ENCODE measurements at regions not wholly inside any gene's neighbourhood (a gene's known extent, or its start where the extent isn't known, plus 50 kb on each side); places are given as distances from the start of the nearest gene placed in this dataset.

- intact Hi-C loops (cut with micrococcal nuclease), result no loop called here
- H3K9me3 ChIP-seq (ENCODE audit: low read length), result no peaks in the 10 kb centered on the region
- H3K27me3 ChIP-seq (ENCODE audit: low read length), result no peaks in the 10 kb centered on the region
- no peak for DNase-seq
- no peaks in the 10 kb centered on the region for H3K79me2 ChIP-seq (ENCODE audit: low read length)
- H3K27ac ChIP-seq (ENCODE audit: low read length), result no peak overlapping the region
- H3F3A ChIP-seq (ENCODE audit: low read length, unreplicated experiment), result no peaks in the 10 kb centered on the region
- no peak for TF ChIP-seq EZH2 (IDR thresholded peaks at IDR 0.05; ENCODE audit: low read length, unreplicated experiment)
- no peak for TF ChIP-seq EZH2phosphoT487 (IDR thresholded peaks at IDR 0.05; ENCODE audit: borderline replicate concordance, low read length)
- TF ChIP-seq CTCF (conservative IDR thresholded peaks at IDR 0.05; ENCODE audit: low read depth, low read length), result no peak
- POLR2A ChIA-PET (ENCODE audit: unreplicated experiment), result interaction anchor here (0.5 kb wide), 1 partner anchor 52 kb away, joined by 3 read pairs; no protein-coding TSS in a partner anchor
- CTCF ChIA-PET, result no interaction called here
- H3K4me1 ChIP-seq (ENCODE audit: insufficient read depth, low read length), result no peaks in the 10 kb centered on the region
- no peak overlapping the region for H3K4me2 ChIP-seq (ENCODE audit: low read length)
- BruUV-seq (replicated peaks), result no TSS peak
- H3K9me2 ChIP-seq (replicated peaks; ENCODE audit: low read length), result no peaks in the 10 kb centered on the region
- no peak for ATAC-seq
- no peak overlapping the region for H3K9ac ChIP-seq (ENCODE audit: low read length)
- no peaks in the 10 kb centered on the region for H4K20me1 ChIP-seq (ENCODE audit: low read length)
- no peak overlapping the region for H3K4me3 ChIP-seq (ENCODE audit: low read length)
- H2AFZ ChIP-seq (ENCODE audit: low read length), result no peak overlapping the region
- H3K36me3 ChIP-seq (ENCODE audit: low read depth, low read length), result no peaks in the 10 kb centered on the region
Measured at GRCh38 chr4:173091362-173091761, 77.2 kb upstream of the GALNT7 start.

GRCh38 chr4:173091958-173092357, 76.7 kb upstream of the GALNT7 start:
- no peak for ATAC-seq
- no peaks in the 10 kb centered on the region for H3K36me3 ChIP-seq (ENCODE audit: low read depth, low read length)
- no peaks in the 10 kb centered on the region for H3K79me2 ChIP-seq (ENCODE audit: low read length)
- no peaks in the 10 kb centered on the region for H4K20me1 ChIP-seq (ENCODE audit: low read length)
- H3K27me3 ChIP-seq (ENCODE audit: low read length), result no peaks in the 10 kb centered on the region
- intact Hi-C loops (cut with micrococcal nuclease), result no loop called here
- H2AFZ ChIP-seq (ENCODE audit: low read length), result no peak overlapping the region
- no peaks in the 10 kb centered on the region for H3K4me1 ChIP-seq (ENCODE audit: insufficient read depth, low read length)
- no peak overlapping the region for H3K9ac ChIP-seq (ENCODE audit: low read length)
- no peak for TF ChIP-seq CTCF (conservative IDR thresholded peaks at IDR 0.05; ENCODE audit: low read depth, low read length)
- TF ChIP-seq EZH2phosphoT487 (IDR thresholded peaks at IDR 0.05; ENCODE audit: borderline replicate concordance, low read length), result no peak
- no peak for TF ChIP-seq EZH2 (IDR thresholded peaks at IDR 0.05; ENCODE audit: low read length, unreplicated experiment)
- H3K4me2 ChIP-seq (ENCODE audit: low read length), result no peak overlapping the region
- no peaks in the 10 kb centered on the region for H3K9me3 ChIP-seq (ENCODE audit: low read length)
- H3K4me3 ChIP-seq (ENCODE audit: low read length), result no peak overlapping the region
- ChIA-PET CTCF (no interaction called here), POLR2A (ENCODE audit: unreplicated experiment) (no interaction called here)
- H3K27ac ChIP-seq (ENCODE audit: low read length), result no peak overlapping the region
- H3F3A ChIP-seq (ENCODE audit: low read length, unreplicated experiment), result no peaks in the 10 kb centered on the region
- no peak for DNase-seq
- BruUV-seq (replicated peaks), result no TSS peak
- H3K9me2 ChIP-seq (replicated peaks; ENCODE audit: low read length), result no peaks in the 10 kb centered on the region

GRCh38 chr4:173093361-173093760, 75.2 kb upstream of the GALNT7 start:
- no TSS peak for BruUV-seq (replicated peaks)
- no peaks in the 10 kb centered on the region for H3K36me3 ChIP-seq (ENCODE audit: low read depth, low read length)
- H3K9me3 ChIP-seq (ENCODE audit: low read length), result no peaks in the 10 kb centered on the region
- no peaks in the 10 kb centered on the region for H3K27me3 ChIP-seq (ENCODE audit: low read length)
- ChIA-PET POLR2A (ENCODE audit: unreplicated experiment) (no interaction called here), CTCF (no interaction called here)
- no peaks in the 10 kb centered on the region for H4K20me1 ChIP-seq (ENCODE audit: low read length)
- H3K9me2 ChIP-seq (replicated peaks; ENCODE audit: low read length), result no peaks in the 10 kb centered on the region
- intact Hi-C loops (cut with micrococcal nuclease), result no loop called here
- H3F3A ChIP-seq (ENCODE audit: low read length, unreplicated experiment), result no peaks in the 10 kb centered on the region
- H3K4me3 ChIP-seq (ENCODE audit: low read length), result no peak overlapping the region
- H3K79me2 ChIP-seq (ENCODE audit: low read length), result no peaks in the 10 kb centered on the region
- no peak for DNase-seq
- H3K4me1 ChIP-seq (ENCODE audit: insufficient read depth, low read length), result no peaks in the 10 kb centered on the region
- ATAC-seq, result no peak
- no peak overlapping the region for H3K27ac ChIP-seq (ENCODE audit: low read length)
- TF ChIP-seq EZH2phosphoT487 (IDR thresholded peaks at IDR 0.05; ENCODE audit: borderline replicate concordance, low read length) (no peak), EZH2 (IDR thresholded peaks at IDR 0.05; ENCODE audit: low read length, unreplicated experiment) (no peak), CTCF (conservative IDR thresholded peaks at IDR 0.05; ENCODE audit: low read depth, low read length) (no peak)
- H3K9ac ChIP-seq (ENCODE audit: low read length), result no peak overlapping the region
- H3K4me2 ChIP-seq (ENCODE audit: low read length), result no peak overlapping the region
- H2AFZ ChIP-seq (ENCODE audit: low read length), result no peak overlapping the region

All from PC-3 (cell line).